IPS-18a (cell line): ENCODE measurements at regions not wholly inside any gene's neighbourhood (a gene's known extent, or its start where the extent isn't known, plus 50 kb on each side); places are given as distances from the start of the nearest gene placed in this dataset.

Source experiments
- H3K27ac ChIP-seq: one replicate; pipeline ENCODE4 v1.5.1; 2013; ENCODE audit warnings: low read length
- H3K27me3 ChIP-seq: one replicate; pipeline ENCODE4 v1.6.1; 2013; ENCODE audit warnings: mild to moderate bottlenecking, low read length; ENCODE audit not compliant: control insufficient read depth, insufficient read depth
- H3K36me3 ChIP-seq: one replicate; pipeline ENCODE4 v1.6.1; 2013; ENCODE audit warnings: low read depth, low read length; ENCODE audit not compliant: control insufficient read depth
- H3K4me1 ChIP-seq: one replicate; pipeline ENCODE4 v1.6.1; 2013; ENCODE audit warnings: low read depth, low read length; ENCODE audit not compliant: control insufficient read depth
- H3K4me3 ChIP-seq: one replicate; pipeline ENCODE4 v1.5.1; 2013; ENCODE audit warnings: low read length
- H3K9ac ChIP-seq: one replicate; pipeline ENCODE4 v1.6.1; 2013; ENCODE audit warnings: mild to moderate bottlenecking, low read length, moderate library complexity
- H3K9me3 ChIP-seq: one replicate; pipeline ENCODE4 v1.6.1; 2013; ENCODE audit warnings: low read depth, low read length; ENCODE audit not compliant: control insufficient read depth

DNA sequence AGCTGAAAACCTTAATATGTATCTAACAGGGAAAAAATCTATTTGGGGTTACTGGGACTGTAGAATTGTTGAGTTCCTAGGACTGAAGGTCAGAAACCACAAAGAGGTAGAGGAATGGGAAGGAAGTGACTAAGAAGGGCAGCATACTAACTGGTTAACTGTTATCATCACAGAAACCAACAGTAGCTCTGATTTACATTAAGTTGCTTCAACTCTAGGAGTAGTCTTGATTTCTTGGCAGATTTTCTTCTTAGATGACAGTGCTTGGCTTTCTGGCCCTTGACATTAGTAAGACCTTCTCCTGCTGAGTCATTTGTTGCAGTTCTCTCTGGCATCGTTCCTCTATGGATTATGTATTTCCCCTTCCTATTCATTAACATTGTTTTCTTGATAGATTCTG, 116.1 kb upstream of the RASA1 start:
- Histone ChIP-seq H3K27me3 (no peaks in the 10 kb centered on the region), H3K4me1 (no peaks in the 10 kb centered on the region), H3K9me3 (no peaks in the 10 kb centered on the region), H3K4me3 (no peak overlapping the region), H3K36me3 (no peaks in the 10 kb centered on the region), H3K27ac (no peak overlapping the region), H3K9ac (no peak overlapping the region)

DNA sequence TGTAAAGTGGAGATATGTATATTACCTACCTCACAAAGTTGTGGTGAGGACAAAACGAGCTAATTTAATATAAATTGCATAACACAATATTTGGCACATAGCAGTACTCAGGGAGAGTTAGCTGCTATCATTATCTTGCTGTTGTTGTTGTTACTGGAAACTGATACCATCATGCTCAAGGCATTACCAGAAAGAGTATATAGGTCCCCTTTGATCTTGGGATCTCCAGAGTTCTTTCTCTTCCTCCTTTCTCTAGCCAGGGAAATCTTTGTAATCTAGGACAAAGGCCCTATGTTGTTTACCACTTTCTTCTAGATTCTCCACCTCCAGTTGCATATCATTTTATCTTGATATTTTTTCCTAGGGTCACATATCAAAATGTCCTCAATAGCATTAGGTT, 114.8 kb upstream of the RASA1 start:
- Histone ChIP-seq H3K4me3 (no peak overlapping the region), H3K4me1 (no peaks in the 10 kb centered on the region), H3K9ac (no peak overlapping the region), H3K36me3 (no peaks in the 10 kb centered on the region), H3K27me3 (no peaks in the 10 kb centered on the region), H3K27ac (no peak overlapping the region), H3K9me3 (no peaks in the 10 kb centered on the region)

DNA sequence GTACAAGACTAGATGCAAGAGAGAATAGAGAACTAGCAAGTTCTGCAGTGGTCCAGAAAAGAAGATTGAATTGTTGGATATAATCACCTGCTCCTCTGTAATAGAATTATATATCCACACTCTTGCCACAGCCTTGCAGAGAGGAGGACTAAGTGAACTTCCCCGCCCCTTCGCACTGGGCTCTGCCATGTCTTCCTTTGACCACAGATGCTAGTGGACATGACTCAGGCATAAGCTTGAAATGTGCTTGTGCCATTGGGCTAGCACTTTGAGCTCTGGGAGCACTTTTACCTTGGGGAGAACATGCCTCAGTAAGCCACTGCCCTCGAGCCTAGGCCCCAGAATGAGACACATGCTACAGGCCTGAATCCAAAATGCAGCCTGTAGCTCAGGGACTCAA, 113.5 kb upstream of the RASA1 start:
- no peak overlapping the region for H3K4me3 ChIP-seq
- no peaks in the 10 kb centered on the region for H3K4me1 ChIP-seq
- H3K9me3 ChIP-seq = no peaks in the 10 kb centered on the region
- no peak overlapping the region for H3K9ac ChIP-seq
- no peak overlapping the region for H3K27ac ChIP-seq
- no peaks in the 10 kb centered on the region for H3K36me3 ChIP-seq
- H3K27me3 ChIP-seq = no peaks in the 10 kb centered on the region

DNA sequence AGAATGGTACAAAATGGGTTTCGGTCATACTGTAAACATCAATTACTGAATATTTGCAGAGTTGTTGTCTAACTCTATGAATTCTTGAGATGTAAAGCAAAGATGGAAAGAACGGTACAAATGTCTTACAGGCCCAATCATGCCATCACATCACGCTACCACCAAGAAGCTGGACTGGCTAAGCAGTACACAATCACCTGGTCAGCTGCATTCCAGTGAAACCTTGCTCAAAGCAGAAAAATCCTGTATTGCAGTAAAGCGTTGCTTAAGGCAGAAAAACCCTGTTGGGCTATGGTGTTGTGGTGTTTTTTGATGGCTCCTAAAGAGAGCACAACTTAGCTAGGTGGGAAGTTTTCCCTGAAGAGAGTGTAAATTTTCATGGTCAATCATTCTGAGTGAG, 112.6 kb upstream of the RASA1 start:
- Histone ChIP-seq H3K27me3 (no peaks in the 10 kb centered on the region), H3K4me1 (no peaks in the 10 kb centered on the region), H3K9ac (no peak overlapping the region), H3K9me3 (no peaks in the 10 kb centered on the region), H3K4me3 (no peak overlapping the region), H3K36me3 (no peaks in the 10 kb centered on the region), H3K27ac (no peak overlapping the region)

GRCh38 chr5:87156631-87157030, 111.1 kb upstream of the RASA1 start:
- no peaks in the 10 kb centered on the region for H3K36me3 ChIP-seq
- no peaks in the 10 kb centered on the region for H3K4me1 ChIP-seq
- H3K27me3 ChIP-seq = no peaks in the 10 kb centered on the region
- no peaks in the 10 kb centered on the region for H3K9me3 ChIP-seq
- no peak overlapping the region for H3K9ac ChIP-seq
- no peak overlapping the region for H3K4me3 ChIP-seq
- H3K27ac ChIP-seq = no peak overlapping the region

- no peaks in the 10 kb centered on the region for H3K27me3 ChIP-seq
- H3K27ac ChIP-seq = no peak overlapping the region
- no peak overlapping the region for H3K4me3 ChIP-seq
- no peaks in the 10 kb centered on the region for H3K9me3 ChIP-seq
- no peak overlapping the region for H3K9ac ChIP-seq
- H3K4me1 ChIP-seq = peaks cover 8% of the 10 kb centered on the region
- H3K36me3 ChIP-seq = no peaks in the 10 kb centered on the region
These were observed 103.3 kb upstream of the RASA1 start for GRCh38 chr5:87164409-87164808.

DNA sequence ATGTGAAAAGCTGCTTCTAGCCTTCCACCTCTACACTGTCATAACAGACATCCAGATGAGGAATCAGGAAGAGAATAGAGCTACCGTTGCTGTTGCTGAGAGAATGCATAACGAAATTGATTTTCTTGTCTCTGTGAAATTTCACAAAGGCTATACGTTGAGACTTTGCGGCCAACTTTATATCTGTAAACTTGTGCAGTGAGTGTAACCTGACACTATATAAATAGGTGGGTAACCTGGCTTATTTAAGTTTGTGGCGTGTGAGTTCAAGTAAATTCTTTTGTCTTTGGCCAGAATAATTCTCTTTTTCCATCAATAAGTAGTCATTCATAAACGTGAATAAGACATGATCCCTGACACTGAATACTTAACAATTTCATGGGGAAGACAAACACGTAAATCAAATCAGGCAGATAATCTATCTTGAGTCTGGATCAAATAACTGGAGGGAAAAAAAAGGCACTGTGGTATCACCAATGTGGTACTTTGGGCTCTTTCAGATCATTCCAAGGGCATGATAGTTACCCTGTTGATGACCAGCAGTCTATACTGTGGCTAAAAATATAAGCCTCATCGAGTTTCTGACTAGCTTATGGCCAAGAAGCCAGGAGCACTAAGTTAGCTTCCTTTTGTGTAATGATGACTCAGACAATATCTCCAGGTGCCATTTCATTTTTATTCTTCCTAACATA, 98.2 kb upstream of the RASA1 start:
- no peaks in the 10 kb centered on the region for H3K27me3 ChIP-seq
- no peaks in the 10 kb centered on the region for H3K9me3 ChIP-seq
- H3K9ac ChIP-seq = no peak overlapping the region
- H3K36me3 ChIP-seq = no peaks in the 10 kb centered on the region
- H3K4me1 ChIP-seq = no peaks in the 10 kb centered on the region
- H3K27ac ChIP-seq = no peak overlapping the region
- H3K4me3 ChIP-seq = no peak overlapping the region

DNA sequence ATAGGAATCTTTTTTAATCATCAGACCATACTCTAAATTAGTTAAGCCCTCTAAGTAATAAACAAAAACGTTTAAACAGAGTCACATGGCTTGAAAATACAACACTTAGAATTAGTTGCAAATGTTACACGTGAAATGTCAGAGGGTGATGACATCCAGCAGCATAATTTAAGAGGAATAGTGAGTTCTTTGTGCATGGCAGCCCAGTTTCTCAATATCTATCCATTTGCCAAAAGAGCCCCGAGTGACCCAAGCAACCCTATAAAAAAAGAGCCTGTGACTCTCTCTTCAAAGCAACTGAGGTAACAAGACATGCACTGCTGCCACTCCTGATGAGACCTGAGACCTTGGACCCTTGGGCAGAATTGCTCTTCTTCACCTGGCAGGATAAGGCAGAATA, 96.9 kb upstream of the RASA1 start:
- no peaks in the 10 kb centered on the region for H3K9me3 ChIP-seq

GRCh38 chr5:87182649-87183048, 85.0 kb upstream of the RASA1 start:
- Histone ChIP-seq H3K27me3 (no peaks in the 10 kb centered on the region), H3K4me3 (no peak overlapping the region), H3K36me3 (no peaks in the 10 kb centered on the region), H3K4me1 (no peaks in the 10 kb centered on the region), H3K9me3 (no peaks in the 10 kb centered on the region), H3K9ac (no peak overlapping the region), H3K27ac (no peak overlapping the region)

More for the DNA sequence above, 96.9 kb upstream of the RASA1 start:
- Histone ChIP-seq H3K9ac (no peak overlapping the region), H3K36me3 (no peaks in the 10 kb centered on the region), H3K4me1 (no peaks in the 10 kb centered on the region), H3K27me3 (no peaks in the 10 kb centered on the region), H3K4me3 (no peak overlapping the region), H3K27ac (no peak overlapping the region)

DNA sequence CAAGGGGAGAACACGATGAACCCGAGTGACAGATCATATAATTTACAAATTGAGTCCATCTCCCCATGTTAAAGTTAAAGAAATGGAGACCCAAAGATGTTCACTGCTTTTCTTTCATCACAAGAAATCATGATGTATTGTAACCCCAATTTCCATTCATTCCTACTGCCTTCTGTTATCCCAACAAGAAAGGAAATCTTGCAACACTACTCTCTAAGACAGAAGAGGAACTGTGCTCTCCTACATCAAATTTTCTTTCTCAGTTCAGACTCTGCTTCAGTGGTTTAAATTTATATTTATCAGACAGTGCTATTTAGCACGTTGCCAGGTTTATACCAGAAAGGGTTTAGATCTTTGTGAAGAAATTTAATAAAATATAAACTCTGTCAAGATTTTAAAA, 83.8 kb upstream of the RASA1 start:
- Histone ChIP-seq H3K4me3 (no peak overlapping the region), H3K36me3 (no peaks in the 10 kb centered on the region), H3K9ac (no peak overlapping the region), H3K9me3 (no peaks in the 10 kb centered on the region), H3K27ac (no peak overlapping the region), H3K27me3 (no peaks in the 10 kb centered on the region), H3K4me1 (no peaks in the 10 kb centered on the region)

GRCh38 chr5:87184605-87185004, 83.1 kb upstream of the RASA1 start:
- H3K36me3 ChIP-seq = no peaks in the 10 kb centered on the region
- no peak overlapping the region for H3K9ac ChIP-seq
- no peak overlapping the region for H3K27ac ChIP-seq
- H3K4me1 ChIP-seq = no peaks in the 10 kb centered on the region
- no peaks in the 10 kb centered on the region for H3K27me3 ChIP-seq
- H3K4me3 ChIP-seq = no peak overlapping the region
- H3K9me3 ChIP-seq = no peaks in the 10 kb centered on the region

DNA sequence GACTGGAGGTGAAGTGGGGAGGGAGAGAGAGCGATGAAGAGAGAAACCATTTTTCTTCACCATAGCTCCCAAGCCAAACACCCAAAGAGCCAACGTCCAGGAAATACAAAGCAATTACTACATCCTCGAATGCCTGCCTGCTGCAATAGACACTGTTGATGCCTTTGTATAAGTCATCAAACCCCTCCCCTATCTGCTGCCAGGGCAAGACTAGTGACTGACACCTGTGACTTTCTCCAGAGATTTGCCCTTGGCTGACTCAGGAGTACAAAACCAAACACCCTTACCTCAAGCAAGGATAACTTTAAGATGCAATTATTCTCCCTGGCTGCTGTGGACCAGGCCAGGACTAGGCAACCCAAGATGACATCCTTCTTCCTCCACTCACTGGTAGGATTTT, 81.8 kb upstream of the RASA1 start:
- Histone ChIP-seq H3K4me3 (no peak overlapping the region), H3K9me3 (no peaks in the 10 kb centered on the region), H3K9ac (no peak overlapping the region), H3K27me3 (no peaks in the 10 kb centered on the region), H3K27ac (no peak overlapping the region), H3K4me1 (no peaks in the 10 kb centered on the region), H3K36me3 (no peaks in the 10 kb centered on the region)
